PFSK-1 (cell line): ENCODE measurements at regions not wholly inside any gene's neighbourhood (a gene's known extent, or its start where the extent isn't known, plus 50 kb on each side); places are given as distances from the start of the nearest gene placed in this dataset.

Experiments used
- POLR2AphosphoS5 ChIP-seq: IDR thresholded peaks from 2 replicates; pipeline ENCODE4 v1.6.1; 2012; ENCODE audit warnings: low read depth, mild to moderate bottlenecking, control low read depth, low read length, moderate library complexity
- TAF1 ChIP-seq: IDR thresholded peaks from 2 replicates; pipeline ENCODE4 v1.6.1; 2012; ENCODE audit warnings: low read length, control low read depth, borderline replicate concordance; ENCODE audit not compliant: insufficient read depth

DNA sequence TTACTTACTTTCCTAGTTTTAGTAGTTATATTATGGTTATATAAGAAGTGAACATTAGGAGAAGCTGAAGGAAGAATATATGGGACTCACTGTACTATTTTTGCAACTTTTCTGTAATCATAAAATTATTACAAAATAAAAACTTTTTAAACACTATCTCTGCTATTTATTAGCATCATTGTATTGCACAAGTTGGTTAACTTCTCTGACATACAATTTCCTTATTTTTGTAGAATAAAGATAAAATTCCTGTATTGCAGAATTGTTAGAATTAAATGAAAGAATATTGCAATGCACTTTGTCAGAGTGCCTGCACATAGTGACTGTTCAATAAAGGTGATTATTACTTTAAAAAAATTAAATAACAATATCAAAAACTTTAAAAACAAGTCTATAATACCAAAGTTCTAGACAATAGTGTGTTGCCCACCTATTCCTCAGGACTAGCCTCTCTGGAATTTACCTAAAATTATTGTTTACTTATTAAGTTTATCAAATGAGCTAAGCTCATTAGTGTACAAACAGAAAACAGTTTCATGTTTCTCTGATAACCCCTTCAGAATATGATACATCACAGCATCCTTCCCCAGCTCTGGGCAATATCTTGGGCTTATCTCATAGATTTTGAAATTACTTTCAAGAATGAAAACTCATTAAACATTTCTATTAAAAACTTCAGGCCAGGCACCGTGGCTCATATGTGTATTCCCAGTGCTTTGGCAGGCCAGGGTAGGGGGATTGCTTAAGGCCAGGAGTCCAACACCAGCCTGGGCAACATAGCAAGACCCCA, 77.4 kb upstream of the TMPO start:
- TF ChIP-seq POLR2AphosphoS5 (no peak), TAF1 (no peak)
